BJ (cell line): ENCODE measurements at regions not wholly inside any gene's neighbourhood (a gene's known extent, or its start where the extent isn't known, plus 50 kb on each side); places are given as distances from the start of the nearest gene placed in this dataset.
A peak's percentile ranks its signal among the peaks of the same experiment; 100 is the strongest.

Experiments used
- CTCF ChIA-PET: fragments of 350-600 bp; formaldehyde crosslinking; extraction: SDS; loops from one replicate; lab custom pipeline; 2021; ENCODE audit warnings: antibody characterized with exemption, inconsistent platforms; lab: Yijun Ruan, JAX
- POLR2A ChIA-PET: fragments of 300-600 bp; sonication (Branson Sonifier 250); formaldehyde crosslinking; extraction: SDS; loops from one replicate; lab custom pipeline; 2021; ENCODE audit warnings: antibody characterized with exemption; lab: Charles Lee
- DNase-seq: peaks from one replicate; pipeline ENCODE4 v3.0.0-alpha.2; 2011; ENCODE audit warnings: low read depth
- H3K27me3 ChIP-seq: 2 replicates; pipeline ENCODE4 v1.6.0; 2011; ENCODE audit warnings: low read length; ENCODE audit not compliant: control insufficient read depth, insufficient read depth
- H3K36me3 ChIP-seq: 2 replicates; pipeline ENCODE4 v1.5.1; 2011; ENCODE audit warnings: low read length; ENCODE audit not compliant: control insufficient read depth, insufficient read depth
- H3K4me3 ChIP-seq: 2 replicates; pipeline ENCODE4 v1.5.1; 2011; ENCODE audit warnings: low read depth, mild to moderate bottlenecking, control low read depth, low read length
- CTCF ChIP-seq: IDR thresholded peaks from 2 replicates; pipeline ENCODE4 v1.5.1; 2011; ENCODE audit warnings: low read depth, mild to moderate bottlenecking, control low read depth, inconsistent platforms, low read length, moderate library complexity; ENCODE audit not compliant: insufficient read depth

- ChIA-PET POLR2A (no interaction called here), CTCF (no interaction called here)
- TF ChIP-seq CTCF = no peak
- DNase-seq = no peak
- Histone ChIP-seq H3K4me3 (no peak overlapping the region), H3K36me3 (no peaks in the 10 kb centered on the region), H3K27me3 (no peaks in the 10 kb centered on the region)
Observed at GRCh38 chr4:33037464-33037863, 2317.3 kb downstream of the PCDH7 start.

GRCh38 chr4:33045334-33045733, 2325.2 kb downstream of the PCDH7 start:
- TF ChIP-seq CTCF = no peak
- no peak for DNase-seq
- no peak overlapping the region for H3K4me3 ChIP-seq
- no peaks in the 10 kb centered on the region for H3K36me3 ChIP-seq
- POLR2A ChIA-PET = no interaction called here
- CTCF ChIA-PET = no interaction called here
- no peaks in the 10 kb centered on the region for H3K27me3 ChIP-seq

GRCh38 chr4:33052241-33052640, 2332.1 kb downstream of the PCDH7 start:
- Histone ChIP-seq H3K36me3 (no peaks in the 10 kb centered on the region), H3K27me3 (no peaks in the 10 kb centered on the region), H3K4me3 (no peak overlapping the region)
- DNase-seq = peak; percentile 37
- CTCF ChIA-PET = interaction anchor here (4.2 kb wide), 1 partner anchor 9 kb away, joined by 26 read pairs; no protein-coding TSS in a partner anchor
- POLR2A ChIA-PET = no interaction called here
- TF ChIP-seq CTCF = no peak

GRCh38 chr4:33054161-33054560, 2334.0 kb downstream of the PCDH7 start:
- ChIA-PET POLR2A (no interaction called here), CTCF (no interaction called here)
- Histone ChIP-seq H3K36me3 (no peaks in the 10 kb centered on the region), H3K4me3 (no peak overlapping the region), H3K27me3 (no peaks in the 10 kb centered on the region)
- no peak for TF ChIP-seq CTCF
- DNase-seq = no peak

GRCh38 chr4:33054656-33055196, 2334.6 kb downstream of the PCDH7 start:
- CTCF ChIA-PET = no interaction called here
- DNase-seq = no peak
- no peak for TF ChIP-seq CTCF
- Histone ChIP-seq H3K4me3 (no peak overlapping the region), H3K36me3 (no peaks in the 10 kb centered on the region), H3K27me3 (no peaks in the 10 kb centered on the region)
- POLR2A ChIA-PET = no interaction called here
